Bronchial epithelial cell (primary cell): ENCODE measurements at regions not wholly inside any gene's neighbourhood (a gene's known extent, or its start where the extent isn't known, plus 50 kb on each side); places are given as distances from the start of the nearest gene placed in this dataset.

Experiments used
- DNase-seq: peaks from one replicate; pipeline ENCODE4 v3.0.0-alpha.2; 2010; ENCODE audit warnings: low read depth
- FAIRE-seq: peaks from 2 replicates; lab custom pipeline; 2011; peaks lifted over from hg19 to GRCh38; lab: Jason Lieb, UNC
- H3K27me3 ChIP-seq: 2 replicates; pipeline ENCODE4 v1.5.1; 2011; ENCODE audit warnings: low read length; ENCODE audit not compliant: control insufficient read depth, insufficient read depth
- H3K36me3 ChIP-seq: 2 replicates; pipeline ENCODE4 v1.5.1; 2011; ENCODE audit warnings: low read length; ENCODE audit not compliant: control insufficient read depth, insufficient read depth
- H3K4me3 ChIP-seq: 2 replicates; pipeline ENCODE4 v1.5.1; 2011; ENCODE audit warnings: mild to moderate bottlenecking, low read depth, low read length, control low read depth
- TF ChIP-seq, protein P1 (sequence below): IDR thresholded peaks from 2 replicates; pipeline ENCODE4 v1.5.1; 2011; ENCODE audit warnings: mild to moderate bottlenecking, moderate library complexity, low read length, control low read depth, inconsistent platforms; ENCODE audit not compliant: insufficient read depth, severe bottlenecking

DNA sequence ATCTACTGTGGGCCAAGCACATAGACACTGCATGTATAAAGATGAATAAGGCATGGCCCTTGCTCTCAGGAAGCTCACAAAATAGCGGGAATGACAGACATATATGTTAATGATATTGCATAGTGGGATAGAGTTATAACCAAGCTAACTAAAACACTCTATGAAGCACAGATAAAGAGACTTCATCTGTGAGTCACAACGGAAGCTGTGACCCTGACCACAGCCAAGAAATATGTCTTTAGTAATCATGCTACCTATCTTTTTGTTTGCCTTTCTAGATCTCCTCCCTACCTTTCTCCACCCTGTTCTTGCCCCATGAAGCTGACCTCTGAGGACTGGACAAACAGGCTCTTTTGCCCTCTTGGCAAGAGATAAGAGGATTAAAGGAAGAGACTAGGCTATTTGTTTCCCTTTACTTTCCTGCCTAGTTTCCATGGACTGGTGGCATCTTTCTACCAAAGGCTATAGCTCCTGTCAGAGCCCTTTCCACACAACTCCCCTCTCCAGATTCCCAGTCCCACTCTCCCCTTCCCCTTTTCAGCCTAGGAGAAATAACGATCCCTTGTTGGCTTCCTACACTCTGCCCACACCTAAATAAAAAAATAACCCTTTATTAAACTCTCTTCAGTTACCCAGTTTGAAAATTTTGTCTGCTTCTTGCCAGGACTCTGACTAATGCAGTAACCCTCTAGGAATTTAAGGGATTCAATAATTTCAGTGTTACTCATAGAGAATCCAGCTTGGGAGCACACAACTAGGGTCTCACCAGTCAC lies 504.9 kb upstream of the MARCKS start:
- no peaks in the 10 kb centered on the region for H3K27me3 ChIP-seq
- H3K36me3 ChIP-seq: no peaks in the 10 kb centered on the region
- DNase-seq (peak; percentile 92), FAIRE-seq (peak; percentile 7)
- TF ChIP-seq, protein P1, sequence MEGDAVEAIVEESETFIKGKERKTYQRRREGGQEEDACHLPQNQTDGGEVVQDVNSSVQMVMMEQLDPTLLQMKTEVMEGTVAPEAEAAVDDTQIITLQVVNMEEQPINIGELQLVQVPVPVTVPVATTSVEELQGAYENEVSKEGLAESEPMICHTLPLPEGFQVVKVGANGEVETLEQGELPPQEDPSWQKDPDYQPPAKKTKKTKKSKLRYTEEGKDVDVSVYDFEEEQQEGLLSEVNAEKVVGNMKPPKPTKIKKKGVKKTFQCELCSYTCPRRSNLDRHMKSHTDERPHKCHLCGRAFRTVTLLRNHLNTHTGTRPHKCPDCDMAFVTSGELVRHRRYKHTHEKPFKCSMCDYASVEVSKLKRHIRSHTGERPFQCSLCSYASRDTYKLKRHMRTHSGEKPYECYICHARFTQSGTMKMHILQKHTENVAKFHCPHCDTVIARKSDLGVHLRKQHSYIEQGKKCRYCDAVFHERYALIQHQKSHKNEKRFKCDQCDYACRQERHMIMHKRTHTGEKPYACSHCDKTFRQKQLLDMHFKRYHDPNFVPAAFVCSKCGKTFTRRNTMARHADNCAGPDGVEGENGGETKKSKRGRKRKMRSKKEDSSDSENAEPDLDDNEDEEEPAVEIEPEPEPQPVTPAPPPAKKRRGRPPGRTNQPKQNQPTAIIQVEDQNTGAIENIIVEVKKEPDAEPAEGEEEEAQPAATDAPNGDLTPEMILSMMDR: no peak
- no peak overlapping the region for H3K4me3 ChIP-seq

DNA sequence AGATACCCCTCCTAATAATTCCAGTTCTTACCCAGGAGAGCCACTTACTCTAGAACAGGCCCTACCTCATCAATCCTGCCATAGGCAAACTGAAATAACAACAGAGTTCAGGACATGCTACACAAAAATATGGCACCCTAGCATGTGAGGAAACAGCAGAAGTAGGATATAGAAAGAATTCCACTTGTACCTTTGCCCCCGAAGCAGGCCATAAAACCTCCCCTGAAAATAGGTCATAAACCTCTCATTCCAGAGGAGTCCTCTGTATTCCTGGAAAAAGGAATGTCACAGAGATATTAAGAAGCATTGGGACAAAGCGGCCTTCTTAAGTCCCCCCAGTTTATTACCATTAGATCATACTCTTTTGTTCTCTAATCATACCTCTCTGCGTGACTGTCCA lies 504.3 kb upstream of the MARCKS start:
- no peaks in the 10 kb centered on the region for H3K27me3 ChIP-seq
- TF ChIP-seq, protein P1: no peak
- no peak overlapping the region for H3K4me3 ChIP-seq
- FAIRE-seq (no peak), DNase-seq (no peak)
- H3K36me3 ChIP-seq: no peaks in the 10 kb centered on the region

DNA sequence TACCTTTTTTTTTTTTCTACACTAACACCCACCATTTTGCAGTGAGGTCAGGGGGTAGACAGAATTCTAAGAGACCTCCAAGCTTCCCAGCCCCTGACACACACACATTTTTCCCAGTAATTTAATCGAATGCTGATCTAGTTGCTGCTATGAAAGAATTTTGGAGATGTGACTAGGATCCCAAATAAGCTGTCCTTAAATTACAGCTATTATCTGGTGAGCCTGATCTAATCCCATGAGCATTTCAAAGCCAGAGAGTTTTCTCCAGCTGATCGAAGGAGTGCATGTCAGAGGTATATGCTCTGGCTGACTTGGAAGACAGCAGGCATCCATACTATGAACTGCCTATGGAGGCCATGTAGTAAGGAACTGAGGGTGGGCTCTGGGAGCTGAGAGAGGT lies 503.8 kb upstream of the MARCKS start:
- TF ChIP-seq, protein P1: no peak
- Histone ChIP-seq H3K4me3 (no peak overlapping the region), H3K27me3 (no peaks in the 10 kb centered on the region), H3K36me3 (no peaks in the 10 kb centered on the region)
- DNase-seq (no peak), FAIRE-seq (no peak)

DNA sequence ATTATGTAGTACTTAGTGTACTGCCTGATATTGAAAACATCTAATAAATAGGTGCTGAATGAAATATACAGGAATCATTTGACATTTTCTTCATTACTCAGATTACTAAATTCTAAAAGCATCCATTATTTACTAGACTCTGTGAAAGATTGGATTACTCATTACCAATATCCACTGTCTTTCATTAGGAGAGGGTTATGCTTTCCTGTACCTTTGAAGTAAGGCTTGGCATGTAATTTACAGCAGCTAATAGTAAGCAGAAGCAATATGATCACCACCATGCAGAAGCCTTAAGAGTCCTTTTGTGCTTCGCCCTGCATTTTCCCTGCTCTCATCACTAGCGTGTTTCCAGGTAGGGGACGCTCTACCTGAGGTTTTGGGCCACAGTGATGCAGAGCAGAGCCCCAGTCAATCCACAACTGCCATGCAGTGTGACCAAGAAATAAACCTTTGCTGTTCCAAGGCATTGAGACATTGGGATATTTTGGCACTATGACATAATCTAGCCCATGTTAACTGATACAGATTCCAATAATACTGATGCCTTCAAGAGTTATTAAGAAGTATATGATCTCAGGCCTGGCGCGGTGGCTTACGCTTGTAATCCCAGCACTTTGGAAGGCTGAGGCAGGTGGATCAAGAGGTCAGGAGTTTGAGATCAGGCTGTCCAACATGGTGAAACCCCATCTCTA lies 502.8 kb upstream of the MARCKS start:
- DNase-seq: no peak
- no peak for FAIRE-seq
- H3K36me3 ChIP-seq: no peaks in the 10 kb centered on the region
- TF ChIP-seq, protein P1: no peak
- no peak overlapping the region for H3K4me3 ChIP-seq
- no peaks in the 10 kb centered on the region for H3K27me3 ChIP-seq

DNA sequence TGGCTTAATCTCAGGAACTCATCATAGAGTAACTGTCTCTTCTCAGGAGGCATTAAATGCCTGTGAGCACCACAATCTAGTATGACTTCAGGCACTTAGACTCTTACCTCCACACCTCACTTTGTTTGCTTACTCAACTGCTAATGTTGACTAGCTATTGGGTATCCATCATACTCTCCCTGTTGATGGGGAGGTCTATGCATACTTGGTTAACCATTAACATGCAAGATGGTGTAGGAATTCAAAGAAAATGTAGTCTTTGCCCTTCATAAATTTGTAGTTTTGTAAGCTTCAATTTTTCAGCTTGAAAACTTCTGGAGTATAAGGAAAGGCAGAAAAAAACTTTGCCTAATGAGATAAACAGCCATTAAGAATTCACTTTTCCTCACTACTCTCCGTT lies 501.0 kb upstream of the MARCKS start:
- Histone ChIP-seq H3K27me3 (no peaks in the 10 kb centered on the region), H3K4me3 (no peak overlapping the region), H3K36me3 (no peaks in the 10 kb centered on the region)
- no peak for FAIRE-seq
- no peak for DNase-seq
- TF ChIP-seq, protein P1: no peak
